GM19467 (cell line): ENCODE measurements at regions not wholly inside any gene's neighbourhood (a gene's known extent, or its start where the extent isn't known, plus 50 kb on each side); places are given as distances from the start of the nearest gene placed in this dataset.
"Not testable (repeated sequence)": the region's sequence is repeated elsewhere in the genome, so short reads cannot be mapped to it uniquely, and the experiment has no call there.

Experiments used
- ATAC-seq: cut with Tn5 transposase; IDR thresholded peaks from one replicate; pipeline ENCODE4 v1.9.1; 2021; ENCODE audit warnings: mild to moderate bottlenecking, moderate library complexity; ENCODE audit not compliant: unreplicated experiment

DNA sequence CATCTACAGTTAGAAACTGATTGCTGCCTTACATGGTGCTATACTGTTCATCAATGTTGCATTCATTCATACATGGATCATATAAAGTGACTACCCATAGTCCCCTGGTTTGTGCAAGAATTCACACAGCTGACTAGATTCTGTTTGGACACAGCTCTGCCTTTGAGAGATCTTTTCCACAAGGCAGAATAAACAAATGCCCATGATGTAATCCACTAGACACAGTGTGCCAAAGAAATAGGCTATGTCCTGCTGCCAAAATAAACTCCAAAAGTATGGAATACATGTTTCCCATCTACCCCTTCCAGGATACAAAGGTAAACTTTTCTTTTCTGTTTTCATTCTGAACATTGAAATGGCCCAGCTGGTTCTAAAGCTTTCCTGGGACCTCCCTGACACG lies 269.4 kb upstream of the CHAC2 start:
- ATAC-seq = no peak

DNA sequence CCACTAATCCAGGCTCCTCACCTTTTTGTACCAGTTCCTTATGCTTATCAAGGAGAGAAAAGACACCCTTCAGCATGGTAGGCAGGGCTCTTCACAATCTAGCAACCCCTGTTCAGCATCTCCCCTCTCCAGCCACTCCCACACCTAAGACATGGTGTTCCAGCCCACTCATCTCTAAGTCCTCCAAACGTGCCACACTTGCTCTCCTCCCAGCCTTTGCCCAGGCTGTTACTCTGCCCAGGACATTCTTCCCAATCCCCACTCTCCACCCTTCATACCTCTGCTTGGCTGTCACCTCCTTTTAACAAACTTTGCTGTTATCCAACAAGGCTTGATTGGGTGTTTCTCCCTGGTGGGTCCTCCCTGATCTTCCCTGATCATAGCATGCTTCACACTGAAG lies 270.6 kb upstream of the CHAC2 start:
- ATAC-seq = no peak

DNA sequence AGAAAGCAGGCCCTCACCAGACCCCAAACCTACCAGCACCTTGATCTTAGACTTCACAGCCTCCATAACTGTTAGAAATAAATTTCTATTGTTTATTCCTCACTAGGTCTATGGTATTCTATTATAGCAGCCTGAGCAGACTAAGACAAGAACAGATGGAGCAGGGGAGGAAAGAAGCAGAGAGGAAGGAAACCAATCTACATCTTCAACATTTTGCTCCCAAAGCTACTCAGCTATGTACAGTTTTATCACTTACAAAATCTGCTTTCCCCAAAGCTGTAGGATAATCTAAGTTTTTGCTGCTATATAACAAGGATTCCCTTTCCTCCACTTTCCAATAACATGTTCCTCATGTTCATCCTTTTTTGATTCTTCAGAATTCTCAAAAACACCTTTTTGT lies 274.4 kb upstream of the CHAC2 start:
- no peak for ATAC-seq

DNA sequence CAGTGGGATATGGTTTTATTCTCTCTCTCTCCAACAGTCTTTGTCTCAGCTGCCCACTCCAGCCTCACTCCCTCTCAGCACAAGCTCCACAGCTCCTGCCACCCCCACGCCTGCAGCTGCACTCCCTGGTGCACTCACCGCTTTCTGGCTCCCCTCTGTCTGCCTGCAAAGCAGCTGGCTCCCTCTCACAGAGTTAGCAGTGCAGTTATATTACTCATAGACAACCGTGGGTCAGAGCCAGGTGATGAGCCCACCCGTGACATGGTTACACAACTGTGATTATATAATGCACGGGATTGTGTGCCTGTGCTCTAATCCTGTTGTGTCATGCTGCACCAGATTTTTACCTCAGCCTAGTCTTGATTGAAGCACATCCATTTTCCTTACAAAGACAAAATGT lies 276.9 kb upstream of the CHAC2 start:
- no peak for ATAC-seq

DNA sequence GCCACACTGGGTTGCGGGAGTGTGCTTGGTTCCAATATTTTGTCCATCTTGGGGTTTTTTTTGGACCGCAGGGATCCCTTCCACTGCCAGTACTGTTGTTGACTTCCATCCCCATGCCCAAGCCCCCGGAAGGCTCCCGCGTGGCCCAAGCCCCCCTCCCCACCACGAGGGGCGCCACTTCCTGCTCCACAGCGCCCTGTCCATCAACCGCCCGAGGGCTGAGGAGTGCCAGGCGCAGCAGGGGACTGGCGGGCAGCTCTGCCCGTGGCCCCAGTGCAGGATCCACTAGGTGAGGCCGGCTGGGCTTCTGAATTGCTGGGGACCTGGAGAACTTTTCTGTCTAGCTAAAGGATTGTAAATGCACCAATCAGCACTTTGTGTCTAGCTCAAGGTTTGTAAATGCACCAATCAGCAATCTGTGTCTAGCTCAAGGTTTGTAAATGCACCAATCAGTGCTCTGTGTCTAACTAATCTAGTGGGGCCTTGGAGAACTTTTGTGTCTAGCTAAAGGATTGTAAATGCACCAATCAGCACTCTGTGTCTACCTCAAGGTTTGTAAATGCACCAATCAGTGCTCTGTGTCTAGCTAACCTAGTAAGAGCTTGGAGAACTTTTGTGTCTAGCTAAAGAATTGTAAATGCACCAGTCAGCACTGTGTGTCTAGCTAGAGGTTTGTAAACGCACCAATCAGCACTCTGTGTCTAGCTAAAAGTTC lies 281.3 kb upstream of the CHAC2 start:
- not testable (repeated sequence) for ATAC-seq

DNA sequence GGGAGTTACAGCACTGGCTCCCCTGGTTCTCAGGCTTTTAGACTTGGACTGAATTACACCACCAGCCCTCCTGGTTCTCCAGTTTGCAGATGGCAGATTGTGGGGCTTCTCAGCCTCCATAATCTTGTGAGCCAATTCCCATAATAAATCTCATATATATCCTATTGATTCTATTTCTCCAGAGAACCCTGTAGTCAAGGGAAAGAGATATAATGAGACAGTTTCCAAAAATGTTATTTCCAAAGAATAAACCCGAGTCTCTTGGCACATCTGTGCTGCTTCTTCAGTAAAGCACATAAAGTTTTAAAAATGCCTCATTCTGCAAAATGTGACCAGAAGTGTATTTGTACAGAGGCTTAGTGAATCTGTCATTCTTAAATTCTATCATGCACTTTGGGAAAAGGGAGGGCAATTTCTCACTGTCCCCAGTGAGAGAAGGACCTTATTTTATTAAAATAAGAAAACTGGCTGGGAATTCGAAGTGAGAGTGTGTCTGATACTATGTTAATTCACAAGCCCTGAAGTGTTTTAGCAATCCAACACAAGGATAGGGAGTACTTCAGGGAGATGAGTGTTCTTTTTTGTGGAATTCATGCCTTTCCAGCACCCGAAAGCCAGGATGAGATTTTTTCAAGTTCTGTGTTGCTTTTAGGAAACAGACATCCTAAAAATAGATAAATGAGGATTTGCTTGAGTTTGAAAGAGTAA lies 282.4 kb upstream of the CHAC2 start:
- no peak for ATAC-seq

DNA sequence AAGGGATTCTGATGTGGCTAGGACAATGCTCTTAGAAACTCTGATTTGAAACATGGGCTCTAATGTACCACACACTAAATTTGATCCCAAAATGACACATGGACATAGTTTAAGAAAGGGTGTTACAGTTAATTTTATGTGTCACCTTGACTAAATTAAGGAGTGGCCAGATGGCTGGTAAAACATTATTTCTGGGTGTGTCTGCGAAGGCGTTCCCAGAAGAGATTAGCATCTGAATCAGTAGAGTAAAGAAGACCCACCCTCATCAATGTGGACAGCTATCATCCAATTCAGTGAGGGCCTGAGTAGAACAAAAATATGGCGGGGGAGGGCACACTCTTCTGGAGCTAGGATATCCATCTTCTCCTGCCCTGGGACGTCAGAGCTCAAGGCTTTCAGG lies 283.1 kb upstream of the CHAC2 start:
- no peak for ATAC-seq

DNA sequence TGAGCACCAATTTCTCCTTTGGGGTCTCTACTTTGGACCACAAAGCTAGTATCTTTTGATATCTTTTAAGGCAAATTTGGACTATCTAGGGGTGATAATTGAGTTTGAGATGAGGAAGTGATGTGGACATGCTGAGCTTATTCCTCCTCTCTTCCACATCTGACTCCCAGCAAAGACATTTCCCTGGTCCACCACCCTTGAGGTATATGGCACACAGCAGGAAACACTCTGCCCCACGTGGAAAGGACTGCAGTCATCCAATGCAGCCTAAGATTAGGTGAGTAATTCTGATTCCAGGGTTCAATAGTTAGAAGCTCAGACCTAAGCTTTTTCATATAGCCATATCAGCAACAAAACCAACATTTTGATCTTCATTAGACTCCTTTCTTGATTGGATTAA lies 290.1 kb upstream of the CHAC2 start:
- ATAC-seq = no peak

DNA sequence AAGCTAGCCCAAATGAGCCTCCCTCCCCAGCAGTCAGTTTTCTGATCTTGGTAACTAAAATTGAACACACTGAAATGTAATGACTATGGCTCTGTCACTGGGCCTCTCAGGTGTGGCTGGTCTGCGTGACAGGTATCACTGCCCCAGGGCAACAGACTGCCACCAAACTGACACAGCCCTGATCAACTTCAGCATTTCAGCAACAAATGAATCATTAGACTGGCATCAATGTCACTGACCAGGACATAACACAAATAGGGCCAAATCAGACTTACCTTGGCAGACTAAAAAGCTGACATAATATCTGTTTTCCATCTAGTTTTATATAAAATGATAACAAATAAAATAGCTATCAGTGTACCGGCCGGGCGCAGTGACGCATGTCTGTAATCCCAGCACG lies 290.8 kb upstream of the CHAC2 start:
- no peak for ATAC-seq

DNA sequence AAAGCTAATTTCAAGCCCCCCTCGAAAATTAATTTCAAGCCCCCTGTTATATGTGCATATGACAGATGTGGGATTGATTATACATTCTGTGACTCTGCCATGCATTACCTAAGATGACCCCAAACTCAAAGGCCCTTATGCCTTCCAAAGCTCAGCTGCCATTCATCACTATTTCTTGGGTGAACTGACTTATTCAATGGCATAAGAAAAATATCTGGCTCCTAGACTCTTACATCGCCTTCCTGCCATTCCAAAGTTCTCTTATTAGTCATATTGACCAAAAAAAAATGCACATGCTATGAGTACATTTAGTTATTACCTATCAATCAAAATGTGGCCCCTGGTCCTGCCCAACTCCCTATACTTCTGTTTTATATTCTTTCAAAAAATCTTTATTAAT lies 291.8 kb upstream of the CHAC2 start:
- ATAC-seq = no peak

DNA sequence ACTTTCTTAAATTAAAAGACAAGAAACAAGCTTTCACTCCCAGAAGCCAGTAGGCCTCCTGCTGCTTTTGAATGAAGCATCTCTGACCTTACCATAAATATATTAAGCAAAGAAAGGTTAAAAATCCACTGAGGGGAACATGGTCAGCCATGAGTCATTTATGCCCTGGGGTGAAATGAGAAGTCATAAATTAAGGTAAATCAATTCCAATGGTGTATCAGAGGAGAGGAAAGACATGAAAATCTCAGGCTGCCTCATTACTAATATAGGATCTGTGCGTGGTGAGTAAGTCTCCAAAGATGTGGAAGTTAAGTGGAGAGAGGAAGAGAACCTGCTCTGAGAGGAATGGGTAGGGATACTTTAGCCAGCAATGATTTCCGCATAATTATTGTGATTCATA lies 292.3 kb upstream of the CHAC2 start:
- no peak for ATAC-seq

DNA sequence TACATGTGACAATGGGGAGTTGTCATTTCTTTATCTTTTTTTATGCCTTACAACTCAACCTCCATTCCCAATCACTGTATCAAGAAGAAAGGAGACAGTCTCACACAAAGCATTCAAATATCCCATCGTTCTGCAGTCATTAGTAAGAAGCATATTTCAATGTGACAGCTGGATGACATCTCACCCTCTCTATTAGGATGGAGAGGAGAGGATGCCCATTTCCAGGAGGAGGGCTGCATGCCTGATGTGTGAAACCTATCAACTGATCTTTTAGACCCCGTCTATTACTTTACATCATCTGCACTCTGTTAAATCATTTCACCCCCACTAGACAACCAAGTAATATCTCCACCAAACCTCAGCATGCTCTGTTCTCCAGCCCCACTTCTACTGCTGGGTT lies 292.7 kb upstream of the CHAC2 start:
- ATAC-seq = no peak

DNA sequence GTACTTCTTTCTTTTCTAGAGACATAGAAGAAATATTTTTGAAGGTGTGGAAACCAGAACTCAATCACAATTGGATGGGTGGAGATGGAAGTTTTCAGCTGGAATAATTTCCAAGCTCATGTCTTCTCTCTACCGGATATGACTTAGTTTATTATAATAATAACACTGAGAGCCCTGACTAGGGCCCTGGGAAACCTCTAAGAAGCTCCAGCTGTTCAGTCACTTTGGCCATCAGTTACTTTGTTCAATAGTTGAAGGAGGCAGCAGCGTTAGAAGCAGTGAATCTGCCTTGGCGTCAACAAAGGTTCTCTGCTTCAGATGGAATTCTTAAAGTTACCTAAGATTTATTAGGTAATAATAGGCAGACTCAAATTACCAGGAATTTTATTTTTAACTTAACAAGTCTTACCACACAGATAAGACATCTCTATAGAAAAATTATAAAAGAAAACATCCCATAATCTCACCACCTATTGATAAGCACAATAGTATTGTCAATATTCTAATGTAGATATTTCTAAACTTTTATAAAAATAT lies 293.8 kb upstream of the CHAC2 start:
- no peak for ATAC-seq

DNA sequence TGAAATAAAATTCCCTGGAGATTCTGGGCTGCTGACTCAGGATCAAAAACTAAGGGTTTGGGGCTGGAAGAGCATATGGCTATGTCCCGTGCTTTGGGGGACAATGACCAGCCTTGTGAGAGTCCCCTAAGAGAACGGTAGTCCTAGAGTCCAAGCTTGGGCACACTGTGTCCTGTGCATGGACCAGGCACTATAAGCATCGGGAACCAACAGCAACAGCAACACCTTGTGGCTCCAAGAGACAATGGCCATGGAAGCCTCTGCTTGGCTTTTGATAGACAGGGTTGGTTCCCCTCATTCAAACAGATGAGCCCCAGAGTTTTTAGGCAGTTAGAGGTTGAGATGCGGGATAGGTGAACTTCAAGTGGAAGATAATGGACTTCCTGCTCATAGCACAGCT lies 294.4 kb upstream of the CHAC2 start:
- no peak for ATAC-seq

DNA sequence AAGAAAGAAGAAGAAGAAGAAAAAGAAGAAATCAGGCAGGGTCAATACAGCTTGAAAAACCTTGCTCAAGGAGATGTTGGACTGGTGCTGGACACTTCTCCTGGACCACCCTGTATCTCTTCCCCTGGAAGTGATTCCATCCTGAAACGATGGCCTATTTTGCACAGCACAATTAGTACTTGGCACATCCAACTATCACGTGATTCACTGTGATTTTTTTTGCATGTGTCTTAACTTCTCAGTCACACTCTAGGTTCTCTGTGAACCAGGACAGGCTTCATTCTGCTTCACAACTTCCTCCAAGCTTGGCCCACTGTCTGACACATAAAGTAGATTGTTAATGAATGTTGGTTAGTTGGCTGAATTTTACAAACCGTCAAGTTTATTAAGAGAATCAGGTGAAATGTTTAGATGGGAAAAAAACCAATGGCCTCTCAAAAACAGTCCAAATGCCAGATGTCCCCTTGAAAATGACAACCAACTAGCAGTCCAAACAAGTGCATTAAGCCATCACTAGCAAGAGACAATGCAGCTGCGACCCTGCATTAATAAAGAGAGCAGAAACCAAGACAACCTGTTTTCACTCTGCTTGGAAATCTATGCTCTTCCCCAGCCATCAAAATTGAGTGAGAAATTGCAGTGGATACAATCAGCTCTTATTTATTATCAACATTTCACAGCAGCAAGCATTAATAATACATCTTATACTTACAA lies 300.0 kb upstream of the CHAC2 start:
- no peak for ATAC-seq

DNA sequence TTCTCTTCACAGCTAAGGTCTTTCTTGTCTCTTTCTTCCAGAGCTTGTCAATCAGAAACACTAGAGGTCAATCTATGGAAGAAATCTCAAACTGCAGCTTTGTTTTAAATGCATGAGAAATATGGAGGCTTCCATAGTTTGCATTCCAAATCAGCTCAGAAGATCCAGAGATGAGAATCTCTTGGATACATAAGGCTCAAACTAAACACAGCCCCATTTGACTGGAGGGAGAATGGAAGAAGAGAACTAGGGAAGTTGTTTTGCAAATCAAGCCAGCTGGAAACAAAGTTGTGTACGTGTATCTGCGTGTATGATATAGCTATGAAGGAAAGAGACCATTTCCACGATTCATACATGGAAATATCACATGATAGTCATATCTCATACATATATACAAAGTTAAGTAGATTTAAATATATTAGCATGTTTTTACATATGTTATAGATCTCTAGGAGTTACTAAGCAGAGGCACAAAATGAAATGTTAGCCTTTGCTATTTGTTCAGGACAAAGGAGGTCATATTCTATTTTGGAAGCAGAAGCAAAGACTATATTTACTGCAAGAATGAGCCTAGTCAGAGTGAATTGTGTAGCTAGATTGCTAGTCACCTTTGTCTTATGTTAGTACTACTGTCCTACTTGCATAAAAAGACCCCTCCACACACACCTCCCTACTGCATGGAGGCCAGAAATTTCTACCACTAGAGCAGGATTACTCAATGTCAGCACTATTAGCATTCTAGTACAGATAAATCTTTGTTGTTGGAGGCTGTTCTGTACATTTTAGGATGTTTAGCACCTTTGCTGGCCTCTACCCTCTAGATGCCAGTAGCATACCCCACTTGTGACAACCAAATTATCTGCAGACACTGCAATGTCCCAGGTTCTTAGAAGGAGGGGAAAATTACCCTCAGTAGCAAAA lies 303.5 kb upstream of the CHAC2 start:
- ATAC-seq = no peak

DNA sequence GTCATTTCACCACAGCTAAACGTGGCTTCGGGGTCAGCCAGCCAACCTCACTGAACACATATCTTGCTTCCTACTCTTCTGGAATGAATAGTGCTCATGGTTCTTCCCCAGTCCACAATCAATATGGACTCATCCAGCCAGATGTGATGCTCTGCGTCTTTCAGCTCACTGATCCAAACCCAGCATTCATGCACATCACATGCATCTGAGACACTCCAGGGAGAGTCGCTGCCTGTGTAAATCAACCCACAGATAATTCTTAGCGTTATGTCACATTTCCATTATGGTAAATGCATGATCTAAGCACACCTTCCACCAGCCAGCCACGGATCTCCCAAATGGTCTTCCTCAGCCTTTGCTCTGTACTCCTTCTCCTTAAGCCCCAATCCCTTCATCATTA lies 306.7 kb upstream of the CHAC2 start:
- no peak for ATAC-seq

DNA sequence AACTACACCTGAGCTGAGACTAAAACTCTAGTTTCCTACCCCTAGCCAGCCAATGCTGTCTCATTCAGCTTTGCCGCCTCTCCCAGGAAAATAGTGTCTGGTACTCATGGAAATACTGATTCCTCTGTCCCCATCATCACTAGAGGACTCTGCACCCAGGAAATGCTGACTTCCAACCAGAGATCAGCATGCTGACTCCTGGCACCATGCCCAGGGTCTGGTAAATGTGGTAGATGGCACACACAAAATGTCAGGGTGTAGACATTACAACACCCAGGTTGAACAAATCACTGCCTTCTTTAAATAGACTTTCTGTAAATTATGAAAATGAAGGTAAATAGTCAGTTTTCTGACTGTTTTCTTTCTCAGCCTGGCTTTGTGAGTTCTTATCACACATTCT lies 307.3 kb upstream of the CHAC2 start:
- ATAC-seq = no peak

DNA sequence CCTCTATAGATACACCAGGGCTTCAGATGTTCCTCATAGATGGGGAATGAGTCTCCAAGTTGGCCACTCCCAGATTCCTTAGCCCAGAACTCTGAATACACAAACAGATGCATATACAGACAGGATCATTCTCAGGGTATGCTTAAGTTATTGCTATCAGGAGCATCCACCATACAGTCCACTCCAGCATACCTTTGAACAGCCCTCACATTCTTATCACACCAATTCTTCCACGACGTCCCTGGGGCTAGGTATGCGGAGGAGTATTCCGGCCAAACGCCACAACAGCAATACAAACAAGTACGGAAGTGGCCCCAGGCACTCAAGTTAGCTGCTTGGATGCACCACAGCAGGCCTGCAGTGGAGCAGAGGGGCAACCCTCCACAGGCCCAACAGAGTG lies 312.5 kb upstream of the CHAC2 start:
- ATAC-seq = no peak

DNA sequence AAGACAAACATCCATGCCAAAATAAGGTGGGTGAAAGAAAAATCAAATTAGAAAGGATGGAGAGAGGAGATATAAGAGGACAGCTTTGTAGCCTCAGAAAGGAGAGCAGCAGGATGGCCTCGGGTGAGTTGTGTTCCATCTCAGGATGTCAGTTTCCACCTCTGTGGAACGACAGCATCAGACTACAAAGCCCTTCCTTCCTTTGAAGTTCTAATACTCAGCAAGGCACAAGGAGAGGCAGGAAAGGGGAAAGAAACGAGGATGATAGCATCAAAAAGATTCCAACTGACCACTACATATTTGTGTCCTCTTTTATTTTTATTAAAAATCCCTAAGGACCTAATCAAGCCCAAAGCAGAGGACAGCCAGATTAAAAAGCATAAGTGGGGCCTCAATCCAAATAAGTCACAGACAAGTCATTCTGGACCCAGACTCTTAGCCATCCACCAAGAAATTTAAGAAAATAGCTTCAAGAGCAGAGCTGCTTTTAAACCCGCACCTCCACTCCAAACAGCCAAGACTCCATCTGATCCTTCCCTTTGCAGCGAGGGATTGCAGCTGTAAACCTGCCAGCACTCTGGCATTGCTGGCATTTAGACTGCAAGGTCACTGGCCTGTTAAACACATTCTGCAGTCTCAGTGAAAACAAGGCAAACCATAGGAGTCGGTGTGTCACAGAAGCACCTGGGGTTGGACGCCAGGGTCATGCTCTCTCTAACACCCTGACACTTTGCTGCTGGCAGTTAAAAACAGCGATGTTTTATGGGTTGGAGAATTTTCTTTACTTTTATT lies 314.5 kb upstream of the CHAC2 start:
- ATAC-seq = no peak
